HG03097 (cell line): ENCODE measurements at regions not wholly inside any gene's neighbourhood (a gene's known extent, or its start where the extent isn't known, plus 50 kb on each side); places are given as distances from the start of the nearest gene placed in this dataset.
A peak's percentile ranks its signal among the peaks of the same experiment; 100 is the strongest.

ENCODE experiments used
- ATAC-seq: cut with Tn5 transposase; IDR thresholded peaks from one replicate; pipeline ENCODE4 v1.9.1; 2021; ENCODE audit not compliant: unreplicated experiment, low FRiP score

DNA sequence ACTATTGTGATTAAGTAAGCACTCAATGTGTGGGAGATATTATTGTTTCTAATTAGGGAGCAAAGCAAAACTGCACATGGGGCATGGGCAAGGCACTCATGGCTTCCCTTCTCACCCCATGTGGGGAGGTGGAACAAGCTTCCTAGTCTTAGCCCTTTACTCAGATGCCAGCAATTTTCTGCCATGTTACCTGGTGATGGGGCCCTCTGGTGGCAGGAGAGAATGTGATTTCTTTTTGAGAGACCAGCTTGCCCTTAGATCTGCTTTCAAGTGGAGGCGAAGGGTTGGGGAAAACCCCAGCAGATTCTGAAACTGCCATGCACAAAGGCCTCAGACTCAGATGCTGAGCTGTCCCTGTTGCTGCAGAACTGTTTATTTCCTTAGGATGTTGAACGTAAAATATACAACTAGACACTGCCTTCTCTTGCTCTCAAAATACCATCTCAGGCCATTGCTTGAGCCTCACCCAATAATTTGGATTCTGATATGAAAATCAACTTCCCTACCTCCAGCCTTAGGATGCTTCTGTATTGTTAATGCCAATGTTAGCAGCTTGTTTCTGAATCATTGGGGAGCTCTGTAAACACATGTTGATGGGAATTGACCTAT is 130.2 kb upstream of the TPRG1 start:
- peak; percentile 92 for ATAC-seq

DNA sequence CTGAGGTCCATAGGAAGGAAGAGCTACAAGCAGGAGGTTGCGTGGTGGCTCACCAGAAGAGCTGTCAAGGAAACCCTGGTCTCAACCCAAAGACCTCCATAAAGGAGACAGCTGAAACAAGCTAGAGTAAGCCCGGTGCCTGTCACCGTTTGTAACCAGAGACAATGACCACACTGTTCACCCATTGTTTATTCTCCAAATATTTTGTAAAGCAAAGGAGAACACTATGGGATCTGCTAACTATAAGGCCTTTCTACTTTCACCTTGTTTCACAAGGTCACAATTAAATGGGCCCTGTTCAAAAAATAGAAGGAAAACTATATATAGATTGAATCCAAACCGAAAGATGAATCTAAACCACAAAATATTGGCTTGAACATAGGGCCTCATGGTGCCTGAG is 128.9 kb upstream of the TPRG1 start:
- ATAC-seq: no peak

DNA sequence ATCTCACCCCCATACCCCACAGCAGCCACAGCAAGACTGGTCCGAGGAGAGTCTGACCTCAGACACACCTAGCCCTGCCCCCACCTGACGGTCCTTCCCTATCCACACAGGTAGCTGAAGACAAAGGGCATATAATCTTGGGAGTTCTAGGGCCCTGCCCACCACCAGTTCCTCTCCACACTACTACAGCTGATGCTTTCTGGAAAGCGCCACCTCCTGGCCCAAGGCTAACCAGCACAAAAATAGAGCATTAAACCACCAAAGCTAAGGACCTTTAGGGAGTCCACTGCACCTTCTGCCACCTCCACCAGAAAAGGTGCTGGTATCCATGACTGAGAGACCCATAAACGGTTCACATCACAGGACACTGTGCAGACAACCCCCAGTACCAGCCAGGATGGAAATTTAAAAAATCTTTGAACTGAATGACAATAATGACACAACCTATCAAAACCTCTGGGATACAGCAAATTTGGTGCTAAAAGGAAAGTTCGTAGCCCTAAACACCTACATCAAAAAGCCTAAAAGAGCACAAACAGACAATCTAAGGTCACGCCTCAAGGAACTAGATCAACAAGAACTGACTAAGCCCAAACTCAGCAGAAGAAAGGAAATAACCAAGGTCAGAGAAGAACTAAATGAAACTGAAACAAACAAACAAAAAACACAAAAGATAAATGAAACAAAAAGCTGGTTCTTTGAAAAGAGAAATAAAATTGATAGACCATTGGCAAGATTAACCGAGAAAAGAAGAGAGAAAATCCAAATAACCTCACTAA is 122.1 kb upstream of the TPRG1 start:
- no peak for ATAC-seq

DNA sequence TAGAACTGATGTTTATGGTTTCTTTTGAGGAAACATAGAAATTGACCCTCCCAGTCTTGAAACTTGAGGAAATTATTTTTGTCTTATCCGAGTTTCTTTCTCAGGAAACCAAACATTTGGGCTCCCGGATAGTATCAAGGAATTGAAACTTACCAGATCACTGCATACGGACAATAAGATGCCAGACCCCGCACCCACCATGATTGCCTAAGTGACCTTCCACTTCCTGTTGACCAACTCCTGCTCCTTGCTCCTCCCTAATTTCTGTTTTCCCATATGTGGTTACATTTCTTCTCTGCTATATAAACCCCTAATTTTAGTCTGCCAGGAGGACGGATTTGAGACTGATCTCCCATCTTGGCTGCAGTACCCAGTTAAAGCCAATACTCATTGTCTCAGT is 118.4 kb upstream of the TPRG1 start:
- ATAC-seq: no peak

DNA sequence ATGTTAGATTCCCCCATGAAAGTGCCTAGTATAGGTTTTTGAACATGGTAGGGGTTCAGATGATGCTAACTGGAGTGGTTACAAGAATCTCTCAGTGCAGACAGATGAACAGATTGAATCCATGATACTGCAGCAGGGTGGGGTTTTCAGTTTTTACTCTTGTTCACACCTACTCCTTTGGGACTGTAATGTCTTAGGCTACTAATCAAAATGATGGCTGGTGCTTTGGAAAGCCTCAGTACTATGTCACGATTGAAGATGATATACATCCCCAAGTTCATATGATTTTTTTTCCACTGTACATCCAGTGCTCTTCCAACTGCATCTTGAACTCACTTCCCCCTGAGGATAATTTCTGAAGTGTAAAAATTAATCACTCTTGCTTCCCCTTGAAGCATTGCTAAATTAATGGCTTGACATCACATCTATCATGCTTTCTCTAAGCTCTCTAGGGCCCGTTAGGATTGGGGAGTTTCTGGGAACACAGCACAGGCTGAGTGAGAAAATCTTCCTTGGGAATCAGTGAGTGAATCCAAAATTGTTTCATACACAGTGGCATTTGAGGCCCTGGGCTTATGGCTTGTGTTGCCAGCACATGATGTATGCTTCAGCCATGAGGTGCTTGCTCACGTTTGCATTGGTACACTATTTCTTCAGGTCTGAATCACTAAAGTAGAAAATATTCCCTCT is 115.0 kb upstream of the TPRG1 start:
- ATAC-seq: no peak

DNA sequence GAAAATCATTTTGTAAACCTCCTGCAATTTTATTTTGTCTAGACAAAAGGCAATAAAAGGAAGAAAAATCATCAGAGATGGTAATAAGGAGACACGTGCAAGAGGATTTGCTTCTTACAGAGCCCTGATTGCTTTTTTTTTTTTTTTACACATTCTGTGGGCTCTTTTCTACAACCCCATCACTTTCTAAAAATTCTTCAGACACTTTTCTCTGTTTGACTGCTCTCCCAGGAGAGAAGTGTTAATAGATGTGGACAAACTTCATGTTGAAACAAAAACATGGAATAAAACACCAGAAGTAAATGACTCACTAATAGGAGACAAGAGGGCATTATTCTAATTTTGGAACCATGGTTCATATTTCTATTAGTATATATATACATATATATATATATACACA is 114.4 kb upstream of the TPRG1 start:
- ATAC-seq: no peak

DNA sequence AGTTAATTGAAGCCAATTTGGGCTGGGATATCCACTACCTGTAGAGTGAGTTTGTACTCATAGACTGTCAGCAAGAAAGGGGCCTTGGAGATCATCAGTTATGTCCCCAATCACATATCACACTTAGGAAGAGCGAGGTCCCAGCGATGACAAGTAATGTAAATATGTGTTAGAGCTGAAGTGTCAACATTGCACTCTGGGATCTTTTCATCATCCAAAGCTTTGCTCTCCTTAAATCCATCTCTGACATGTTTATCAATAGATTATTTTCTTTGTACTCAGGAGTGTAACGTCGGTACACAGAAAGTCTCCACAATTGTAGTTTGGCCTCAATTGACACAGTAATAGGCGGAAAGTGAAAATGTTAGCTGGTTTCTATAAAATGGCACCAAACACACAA is 113.7 kb upstream of the TPRG1 start:
- no peak for ATAC-seq

DNA sequence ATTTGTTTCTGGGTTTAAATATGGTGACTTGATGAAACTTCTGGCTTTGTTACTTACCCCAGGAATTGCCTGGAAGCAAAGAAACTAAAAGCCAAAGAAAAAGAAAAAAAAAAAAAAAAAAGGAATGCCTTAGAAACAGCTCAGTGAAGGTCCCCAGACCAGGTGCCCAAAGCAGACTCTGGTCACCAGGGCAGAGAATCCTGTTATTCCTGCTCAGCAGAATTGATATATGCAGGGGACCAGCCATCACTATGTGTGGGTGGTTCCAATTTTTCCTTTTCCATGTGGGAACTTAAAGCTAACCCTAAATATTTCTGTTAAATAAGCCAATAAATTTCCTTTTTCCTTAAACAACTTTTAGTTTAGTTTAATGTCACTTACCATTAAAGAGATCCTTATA is 100.8 kb upstream of the TPRG1 start:
- ATAC-seq: no peak

DNA sequence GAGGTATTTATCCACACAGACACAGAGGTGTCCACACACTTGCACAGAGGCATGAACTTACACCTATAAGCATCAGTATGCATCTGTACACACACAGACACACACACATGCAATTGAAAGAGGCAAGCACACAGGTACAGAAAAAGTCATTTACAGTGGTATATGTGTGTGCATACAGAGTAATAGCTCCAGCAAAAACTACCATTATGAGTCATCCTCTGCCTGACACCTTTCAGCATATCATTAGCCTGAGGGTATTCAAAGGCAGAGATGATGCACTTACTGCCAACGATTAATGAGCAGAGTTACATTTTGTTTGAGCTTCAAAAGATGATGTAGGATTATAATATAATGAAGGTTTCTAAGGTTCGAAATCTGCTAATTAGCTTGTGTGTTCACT is 100.3 kb upstream of the TPRG1 start:
- ATAC-seq: no peak

DNA sequence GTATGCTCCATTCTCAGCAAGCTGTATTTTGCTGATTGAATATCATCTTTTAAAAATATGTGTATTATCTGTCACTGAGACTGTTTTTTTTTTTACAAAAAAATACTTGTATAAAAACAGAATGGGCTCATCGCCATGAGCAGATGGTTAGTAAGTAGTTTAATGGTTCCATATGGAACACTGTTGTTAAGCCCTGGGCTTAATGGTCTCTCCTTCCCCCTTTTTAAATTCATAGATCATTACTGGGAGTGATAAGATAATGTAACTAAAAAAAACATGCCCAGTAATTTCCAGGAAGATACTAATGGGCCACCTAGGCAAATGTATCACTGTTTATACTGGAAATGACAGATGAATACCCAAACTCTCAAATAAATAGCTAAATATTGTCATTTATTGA is 95.3 kb upstream of the TPRG1 start:
- ATAC-seq: no peak

DNA sequence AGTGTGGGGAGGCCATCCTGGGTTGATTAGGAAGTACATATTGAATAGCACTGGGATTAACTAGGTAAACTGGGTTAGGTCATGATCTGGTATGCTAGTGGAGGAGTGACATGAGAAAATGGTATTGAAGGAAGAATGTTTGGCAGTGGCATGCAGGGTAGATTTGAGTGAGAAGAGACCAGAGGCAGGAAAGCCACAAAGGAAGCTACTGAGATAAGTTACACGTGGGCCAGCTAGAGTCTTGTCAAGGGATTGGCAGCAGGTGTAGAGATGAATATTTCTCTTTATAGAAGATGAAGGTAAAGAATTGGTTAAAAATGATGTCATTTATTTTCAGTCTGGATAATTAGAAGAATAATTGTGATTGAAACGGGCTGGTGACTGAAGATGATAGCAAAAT is 91.0 kb upstream of the TPRG1 start:
- no peak for ATAC-seq

DNA sequence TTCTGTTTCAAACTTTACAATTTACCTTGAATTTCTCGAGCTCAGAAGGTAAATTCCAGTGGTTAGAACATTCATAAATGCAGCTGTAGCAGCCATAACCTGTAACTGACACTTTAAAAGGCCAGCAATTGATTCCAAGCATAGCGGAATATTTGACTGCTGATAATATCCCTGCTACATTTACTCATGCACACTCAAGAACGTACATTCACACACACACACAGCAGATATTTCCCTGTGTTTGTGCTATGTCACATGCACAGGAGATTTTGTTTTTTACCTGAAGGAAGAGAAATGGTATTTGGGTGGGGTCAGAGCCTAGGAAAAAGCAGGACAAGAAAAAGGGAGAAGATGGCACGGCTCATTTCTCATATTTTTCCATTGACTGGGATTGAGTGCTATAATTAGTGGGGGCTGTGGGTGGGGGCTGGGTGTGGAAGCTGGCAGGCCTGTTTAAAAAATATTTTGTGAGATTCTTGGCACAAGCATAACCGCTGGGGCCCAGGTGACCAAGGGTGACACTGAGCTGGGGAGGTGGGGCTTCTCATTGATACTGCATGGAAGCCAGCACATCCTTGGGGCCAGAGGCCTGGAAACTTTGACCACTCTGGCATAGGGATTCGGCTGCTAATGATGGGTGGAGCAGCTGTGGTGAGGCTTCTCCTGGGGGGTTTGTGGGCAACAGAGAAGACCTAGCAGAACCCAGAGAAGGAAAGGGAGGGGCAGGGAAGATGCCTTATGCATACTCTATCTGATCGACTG is 88.9 kb upstream of the TPRG1 start:
- no peak for ATAC-seq

DNA sequence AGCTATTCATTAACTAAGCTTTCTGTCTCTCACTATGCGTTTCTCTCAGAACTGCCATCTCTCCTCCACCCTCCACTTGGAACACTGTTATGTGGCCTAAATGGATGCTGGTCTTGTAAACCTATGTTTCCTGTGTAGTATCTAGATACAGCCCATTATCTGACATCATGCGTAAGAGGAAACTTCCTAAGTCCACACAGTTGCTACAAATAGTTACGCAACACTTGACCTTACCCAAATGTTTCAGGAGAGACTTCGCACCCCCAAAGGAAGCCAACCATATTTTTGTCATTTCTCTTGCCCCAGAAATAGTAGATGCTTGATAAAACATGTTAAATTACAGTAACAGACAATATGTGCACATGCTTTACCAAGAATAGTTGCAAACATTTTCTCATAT is 87.2 kb upstream of the TPRG1 start:
- no peak for ATAC-seq

DNA sequence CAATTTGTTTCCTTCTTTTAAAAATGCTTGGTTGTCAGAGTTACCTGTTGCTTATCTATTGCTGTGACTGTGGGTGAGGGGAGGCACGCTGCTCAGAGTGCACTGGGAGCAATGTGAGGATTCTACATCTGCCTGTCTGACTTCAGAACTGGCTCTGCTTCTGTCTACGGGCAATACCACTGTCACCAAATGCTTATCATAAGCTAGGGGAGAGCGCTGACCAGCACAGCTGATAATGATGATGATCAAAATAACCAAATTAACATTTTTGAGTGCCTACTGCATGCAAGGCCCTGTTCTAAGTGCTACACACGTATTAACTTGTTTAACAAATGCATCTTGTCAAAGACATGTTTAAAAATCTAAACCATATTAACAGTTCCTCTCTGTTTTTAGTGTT is 79.2 kb upstream of the TPRG1 start:
- no peak for ATAC-seq

DNA sequence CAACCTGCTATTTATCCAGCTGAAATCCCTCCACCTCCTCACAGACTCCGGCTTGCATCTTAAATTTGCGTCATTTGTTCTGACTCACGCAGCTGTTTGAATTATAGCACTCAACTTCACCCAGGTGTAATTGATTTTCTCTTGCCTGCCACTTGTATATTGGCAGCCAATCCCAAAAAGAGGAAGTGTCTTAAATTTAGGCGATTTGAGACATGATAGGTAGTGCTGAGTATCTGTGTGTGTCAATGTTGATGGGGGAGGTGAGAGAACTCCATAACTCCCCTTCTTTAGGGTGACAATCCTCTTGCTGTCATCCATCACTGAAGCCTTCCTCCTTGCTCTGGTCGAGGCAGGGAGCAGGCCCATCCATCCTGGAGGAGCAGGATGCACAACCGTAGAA is 77.2 kb upstream of the TPRG1 start:
- no peak for ATAC-seq

DNA sequence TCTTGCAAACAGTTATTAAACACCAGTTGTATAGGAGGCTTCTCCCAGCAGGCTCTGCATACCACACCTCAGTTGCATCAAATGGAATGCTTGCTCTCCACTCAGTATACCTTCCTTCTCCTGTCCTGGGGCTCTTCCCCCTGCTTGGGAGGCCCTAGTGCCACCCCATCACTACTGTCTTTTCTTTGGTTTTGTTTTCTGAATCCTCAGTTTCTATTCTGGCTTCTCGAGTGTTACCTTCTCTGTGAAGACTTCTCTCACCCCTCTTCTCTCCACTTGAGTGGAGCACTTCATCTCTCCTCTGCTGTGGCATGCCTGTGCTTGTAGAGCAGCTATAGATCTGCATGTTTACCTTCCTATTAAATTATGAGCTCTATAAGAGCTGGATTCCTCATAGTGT is 75.7 kb upstream of the TPRG1 start:
- no peak for ATAC-seq

DNA sequence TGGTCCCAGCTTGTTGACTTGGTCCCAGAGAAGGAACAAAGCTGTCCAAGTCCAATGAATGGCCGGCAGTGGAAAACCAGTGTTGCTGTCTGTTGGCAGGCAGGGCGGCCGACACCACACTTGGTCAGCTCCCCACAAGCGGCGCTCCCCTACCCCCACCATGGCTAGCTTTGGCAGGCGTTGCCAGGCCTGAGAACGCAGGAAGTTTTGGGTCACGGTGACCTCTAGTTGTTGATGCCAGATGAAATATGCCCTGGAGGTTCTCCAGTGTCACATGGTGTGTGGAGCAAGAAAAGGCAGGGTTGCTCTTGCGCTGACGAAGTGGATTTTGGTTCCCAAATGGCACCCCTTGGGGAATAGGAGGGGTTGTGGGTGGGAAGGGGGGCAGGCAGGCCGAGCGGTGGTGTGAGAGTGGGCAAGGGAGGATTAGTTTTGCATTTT is 72.7 kb upstream of the TPRG1 start:
- no peak for ATAC-seq

DNA sequence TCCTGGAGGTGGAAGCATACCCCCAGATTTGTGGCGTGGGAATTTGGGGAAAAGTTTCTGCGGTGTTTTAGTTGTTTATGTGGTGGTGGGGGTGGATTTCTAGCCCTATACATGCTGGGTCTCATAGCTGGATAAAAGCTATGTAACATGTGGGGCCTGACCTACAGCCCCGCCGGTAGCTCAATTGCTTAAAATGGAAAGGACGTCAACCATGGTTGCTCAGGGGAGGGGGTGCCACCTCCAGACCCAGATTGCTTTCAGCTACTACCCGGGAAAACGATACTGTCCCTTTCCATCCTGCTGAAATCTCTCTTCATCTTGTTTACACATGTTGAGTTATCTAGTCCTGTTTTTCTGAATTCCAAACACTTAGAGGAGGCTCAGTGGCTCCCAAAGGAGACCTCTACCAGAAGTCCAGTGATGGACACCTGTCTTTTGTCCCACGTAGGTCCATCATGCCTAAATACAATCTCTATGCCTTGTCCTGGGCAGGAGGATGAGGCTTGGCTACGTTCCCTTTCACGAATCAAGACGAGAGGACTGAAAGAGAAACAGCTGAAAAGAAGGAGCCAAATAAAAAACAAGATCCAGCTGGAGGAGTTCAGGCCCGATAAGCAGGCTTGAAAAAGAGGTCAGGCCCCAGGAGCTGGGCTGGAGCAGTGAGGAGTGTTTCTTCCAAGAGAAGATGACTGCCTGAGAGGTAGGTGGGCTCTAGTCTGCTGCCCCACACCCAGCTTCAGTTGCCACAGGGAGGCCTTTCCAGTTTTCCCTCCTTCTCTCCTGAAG is 72.1 kb upstream of the TPRG1 start:
- ATAC-seq: no peak

DNA sequence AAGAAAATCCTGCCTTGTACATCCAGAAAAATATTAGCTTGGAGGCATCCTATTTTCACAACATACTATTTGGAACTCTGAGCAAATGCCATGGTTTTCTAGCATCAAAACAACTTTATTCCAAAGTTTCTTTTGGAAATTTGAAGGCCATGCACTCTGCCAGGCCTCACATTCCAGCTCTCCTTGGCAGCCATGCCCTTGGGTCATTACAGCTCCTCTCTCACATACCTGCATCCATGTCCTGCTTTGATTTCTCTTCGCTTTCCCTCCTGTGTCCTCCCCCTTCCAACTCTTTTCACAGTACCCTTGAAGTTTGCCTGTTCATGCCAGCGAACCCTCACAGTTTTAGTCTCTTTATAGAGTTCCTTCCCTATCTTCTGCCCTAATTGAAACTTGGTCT is 70.9 kb upstream of the TPRG1 start:
- ATAC-seq: no peak

DNA sequence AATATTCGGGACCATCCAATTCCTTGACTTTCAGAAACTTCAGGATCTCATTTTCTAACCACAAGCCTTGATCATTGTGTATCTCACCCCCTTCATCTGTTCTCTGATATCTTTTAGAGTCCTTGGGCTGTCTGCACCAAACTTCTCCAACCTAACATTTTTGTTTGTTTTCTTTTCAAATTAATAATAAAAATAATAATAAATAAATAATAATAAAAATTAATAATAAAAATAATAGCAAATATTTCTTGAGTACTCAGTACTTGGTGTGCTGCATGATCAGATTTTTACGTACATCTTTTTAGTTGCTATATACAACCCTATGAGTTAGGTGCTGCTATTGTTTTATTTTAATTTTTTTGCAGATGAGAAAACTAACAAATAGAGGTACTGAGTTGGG is 70.2 kb upstream of the TPRG1 start:
- no peak for ATAC-seq
